Endometrium (tissue), 2 donors: ENCODE measurements at regions not wholly inside any gene's neighbourhood (a gene's known extent, or its start where the extent isn't known, plus 50 kb on each side); places are given as distances from the start of the nearest gene placed in this dataset.

Experiments
- FAIRE-seq: peaks from 2 replicates; lab custom pipeline; 2012; peaks lifted over from hg19 to GRCh38; lab: Jason Lieb, UNC
- donor health status: control.
- donor health status: control.

- no peak for FAIRE-seq
Observed at GRCh38 chr18:40789286-40789685, 1165.7 kb upstream of the PIK3C3 start.

GRCh38 chr18:40782453-40783130 lies 1172.4 kb upstream of the PIK3C3 start:
- FAIRE-seq = no peak

GRCh38 chr18:40769786-40770185 lies 1185.2 kb upstream of the PIK3C3 start:
- no peak for FAIRE-seq

GRCh38 chr18:40760251-40760650 lies 1194.8 kb upstream of the PIK3C3 start:
- no peak for FAIRE-seq

GRCh38 chr18:40754477-40754876 lies 1200.6 kb upstream of the PIK3C3 start:
- no peak for FAIRE-seq

GRCh38 chr18:40752316-40752715 lies 1202.7 kb upstream of the PIK3C3 start:
- FAIRE-seq = no peak

- no peak for FAIRE-seq
Observed at GRCh38 chr18:40751186-40751585, 1203.8 kb upstream of the PIK3C3 start.

GRCh38 chr18:40739029-40739428 lies 1216.0 kb upstream of the PIK3C3 start:
- FAIRE-seq = no peak

- FAIRE-seq = no peak
Observed at GRCh38 chr18:40738321-40738880, 1216.6 kb upstream of the PIK3C3 start.

GRCh38 chr18:40708726-40709125 lies 1246.3 kb upstream of the PIK3C3 start:
- FAIRE-seq = no peak

- FAIRE-seq = no peak
Observed at GRCh38 chr18:40707797-40708196, 1247.2 kb upstream of the PIK3C3 start.

GRCh38 chr18:40698129-40698528 lies 1256.9 kb upstream of the PIK3C3 start:
- no peak for FAIRE-seq

GRCh38 chr18:40695526-40695925 lies 1259.5 kb upstream of the PIK3C3 start:
- FAIRE-seq = no peak

- peak; percentile 86 for FAIRE-seq
Observed at GRCh38 chr18:40692871-40693270, 1262.2 kb upstream of the PIK3C3 start.

GRCh38 chr18:40690062-40690461 lies 1265.0 kb upstream of the PIK3C3 start:
- no peak for FAIRE-seq

GRCh38 chr18:40687399-40687798 lies 1267.6 kb upstream of the PIK3C3 start:
- FAIRE-seq = no peak

GRCh38 chr18:40686836-40687235 lies 1268.2 kb upstream of the PIK3C3 start:
- FAIRE-seq = peak; percentile 53

- FAIRE-seq = no peak
Observed at GRCh38 chr18:40685219-40685618, 1269.8 kb upstream of the PIK3C3 start.

GRCh38 chr18:40678318-40678717 lies 1276.7 kb upstream of the PIK3C3 start:
- FAIRE-seq = no peak

- FAIRE-seq = no peak
Observed at GRCh38 chr18:40676668-40677067, 1278.4 kb upstream of the PIK3C3 start.

GRCh38 chr18:40673150-40673549 lies 1281.9 kb upstream of the PIK3C3 start:
- no peak for FAIRE-seq

GRCh38 chr18:40672590-40672989 lies 1282.4 kb upstream of the PIK3C3 start:
- no peak for FAIRE-seq

GRCh38 chr18:40670668-40671375 lies 1284.2 kb upstream of the PIK3C3 start:
- no peak for FAIRE-seq
